ENCODE measurements at regions not wholly inside any gene's neighbourhood (a gene's known extent, or its start where the extent isn't known, plus 50 kb on each side); places are given as distances from the start of the nearest gene placed in this dataset.

DNA sequence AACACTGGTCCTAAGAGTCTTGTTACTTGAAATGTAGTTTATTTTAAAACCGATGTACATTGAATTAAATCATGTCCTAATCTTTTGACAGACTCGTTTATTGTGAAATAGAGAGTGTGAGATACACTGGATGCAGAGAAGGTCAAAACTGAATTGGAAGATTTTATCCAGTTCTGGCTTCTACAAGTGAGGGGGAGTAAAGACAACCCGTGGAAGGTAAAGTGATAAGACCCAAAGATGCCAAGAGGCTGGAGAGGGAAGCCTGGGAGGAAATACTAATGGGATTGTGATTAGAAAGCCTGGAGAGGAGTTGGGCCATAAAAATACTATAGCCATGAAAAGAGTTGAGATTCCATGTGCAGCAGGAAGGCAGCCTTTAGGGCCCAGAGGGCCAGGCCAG, 424.5 kb upstream of the NR3C2 start:
- TF ChIP-seq SPI1 (IDR thresholded peaks at IDR 0.05; ENCODE audit: low read depth, low read length) = no peak
- TF ChIP-seq POLR2A (IDR thresholded peaks at IDR 0.05; ENCODE audit: low read depth, low read length) = no peak
